Body of pancreas (tissue), 4 donors: ENCODE measurements at regions not wholly inside any gene's neighbourhood (a gene's known extent, or its start where the extent isn't known, plus 50 kb on each side); places are given as distances from the start of the nearest gene placed in this dataset.
"Not testable (repeated sequence)": the region's sequence is repeated elsewhere in the genome, so short reads cannot be mapped to it uniquely, and the experiment has no call there.

Source experiments
- ATAC-seq: fragments of 150-250 bp; one replicate; pipeline ENCODE4 v1.9.1; 2016
- DNase-seq, 4 donors: peaks; one replicate each; pipeline ENCODE4 v3.0.0-alpha.2; 2019
- H3K27ac ChIP-seq, 4 donors: fragments of 200-600 bp; sonication (generic); 1 replicate in 3 of 4; 2 replicates in 1 of 4; pipeline versions ENCODE4 v1.5.1 to v1.6.1; 2016 to 2019; ENCODE audit warnings: mild to moderate bottlenecking in 1 of 4, mixed read lengths in 1 of 4, moderate library complexity in 1 of 4
- H3K27me3 ChIP-seq, 2 donors: fragments of 200-600 bp; sonication (generic); one replicate each; pipeline ENCODE4 v1.6.0; 2016; ENCODE audit warnings: mild to moderate bottlenecking in 1 of 2
- H3K36me3 ChIP-seq, 2 donors: fragments of 200-600 bp; sonication (generic); replicated peaks in 1 of 2; 2 replicates each; pipeline ENCODE4 v1.5.1; 2016; ENCODE audit warnings: low read depth in 2 of 2; ENCODE audit not compliant: insufficient read depth in 1 of 2
- H3K4me1 ChIP-seq: fragments of 200-600 bp; sonication (generic); one replicate; pipeline ENCODE4 v1.6.0; 2016
- H3K4me3 ChIP-seq, 2 donors: fragments of 200-600 bp; sonication (generic); 1 replicate in 1 of 2; 2 replicates in 1 of 2; pipeline ENCODE4 v1.5.1; 2016 to 2019
- H3K9me3 ChIP-seq, 3 donors: fragments of 200-600 bp; sonication (generic); 1 replicate in 2 of 3; 2 replicates in 1 of 3; pipeline ENCODE4 v1.5.1; 2016
- POLR2A ChIP-seq, 3 donors: fragments of 450-650 bp; IDR thresholded peaks; one replicate each; pipeline ENCODE4 v1.6.1; 2016; ENCODE audit warnings: antibody characterized with exemption in 3 of 3, mild to moderate bottlenecking in 2 of 3
- WGBS, 2 donors: methylation state at CpG; one replicate each; pipeline ENCODE4 v1.1.5; 2017; 5-methylcytosine and 5-hydroxymethylcytosine counted together
- intact Hi-C: fragments of 100-400 bp; cut with DNase I; formaldehyde crosslinking; loops from one replicate; pipeline ENCODE4 v1.15.1; 2023
- TF ChIP-seq, protein P1 (sequence below), 7 experiments: fragments of 450-650 bp in 4 of 7; fragments of 200-600 bp in 3 of 7; sonication (generic) in 3 of 7; IDR thresholded peaks; one replicate each; pipeline ENCODE4 v1.5.1; 2016 to 2019; ENCODE audit warnings: antibody characterized with exemption in 7 of 7

DNA sequence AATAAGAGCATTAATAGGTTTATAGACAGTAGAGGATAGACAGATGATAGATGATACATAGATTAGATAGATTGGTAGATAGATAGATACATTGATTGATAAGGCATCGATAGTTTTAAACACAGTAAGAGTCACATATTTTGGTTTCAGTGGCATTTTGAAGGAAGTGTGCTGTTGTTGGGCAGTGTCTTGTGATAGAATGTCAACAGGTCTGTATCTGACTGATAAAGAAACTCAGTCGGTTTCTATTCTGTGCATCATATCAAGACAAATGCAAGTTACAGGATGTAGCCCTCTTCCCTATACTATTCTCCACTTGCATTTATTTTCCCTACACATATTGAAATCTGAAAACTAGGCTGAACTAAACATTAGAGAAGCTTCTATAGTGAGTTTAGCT, 1229.0 kb upstream of the ZEB2 start:
- Histone ChIP-seq H3K4me1 (peaks cover 26% of the 10 kb centered on the region), H3K36me3 (no peaks in the 10 kb centered on the region), H3K4me3 (no peak overlapping the region), H3K27me3 (no peaks in the 10 kb centered on the region), H3K27ac (no peak overlapping the region), H3K9me3 (no peaks in the 10 kb centered on the region)
- no peak for ATAC-seq
- no peak for DNase-seq
- TF ChIP-seq, protein P1, sequence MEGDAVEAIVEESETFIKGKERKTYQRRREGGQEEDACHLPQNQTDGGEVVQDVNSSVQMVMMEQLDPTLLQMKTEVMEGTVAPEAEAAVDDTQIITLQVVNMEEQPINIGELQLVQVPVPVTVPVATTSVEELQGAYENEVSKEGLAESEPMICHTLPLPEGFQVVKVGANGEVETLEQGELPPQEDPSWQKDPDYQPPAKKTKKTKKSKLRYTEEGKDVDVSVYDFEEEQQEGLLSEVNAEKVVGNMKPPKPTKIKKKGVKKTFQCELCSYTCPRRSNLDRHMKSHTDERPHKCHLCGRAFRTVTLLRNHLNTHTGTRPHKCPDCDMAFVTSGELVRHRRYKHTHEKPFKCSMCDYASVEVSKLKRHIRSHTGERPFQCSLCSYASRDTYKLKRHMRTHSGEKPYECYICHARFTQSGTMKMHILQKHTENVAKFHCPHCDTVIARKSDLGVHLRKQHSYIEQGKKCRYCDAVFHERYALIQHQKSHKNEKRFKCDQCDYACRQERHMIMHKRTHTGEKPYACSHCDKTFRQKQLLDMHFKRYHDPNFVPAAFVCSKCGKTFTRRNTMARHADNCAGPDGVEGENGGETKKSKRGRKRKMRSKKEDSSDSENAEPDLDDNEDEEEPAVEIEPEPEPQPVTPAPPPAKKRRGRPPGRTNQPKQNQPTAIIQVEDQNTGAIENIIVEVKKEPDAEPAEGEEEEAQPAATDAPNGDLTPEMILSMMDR (IDR thresholded peaks at IDR 0.05): no peak
- TF ChIP-seq POLR2A (IDR thresholded peaks at IDR 0.05): no peak
- intact Hi-C loops: no loop called here
- 28 to 36% methylated on average over 2 of the region's 2 CpGs for WGBS, 2 donors

DNA sequence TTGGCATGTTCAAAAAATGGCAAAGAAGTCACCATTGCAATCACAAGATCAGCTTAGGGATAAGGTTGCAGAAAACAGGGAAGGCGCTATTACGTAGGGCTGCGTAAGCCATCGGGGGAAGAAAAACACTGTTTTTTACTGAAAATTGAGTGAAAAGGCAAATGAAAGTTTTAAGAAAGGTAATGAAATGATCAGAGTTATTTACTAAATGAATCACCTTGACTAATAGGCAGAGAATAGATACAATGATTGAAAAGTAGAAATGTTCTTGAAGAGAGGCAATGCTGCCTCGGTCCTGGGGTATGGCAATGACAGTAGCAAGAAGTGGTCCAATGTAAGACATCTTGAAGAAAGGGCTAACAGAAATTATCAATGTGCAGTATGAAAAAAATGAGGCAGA, 1227.8 kb upstream of the ZEB2 start:
- ATAC-seq (no peak), DNase-seq (no peak)
- no peak for TF ChIP-seq POLR2A (IDR thresholded peaks at IDR 0.05)
- TF ChIP-seq, protein P1 (IDR thresholded peaks at IDR 0.05): no peak
- H3K27ac ChIP-seq: no peak overlapping the region
- WGBS, 2 donors: 94 to 95% methylated on average over 5 of the region's 5 CpGs
- H3K9me3 ChIP-seq: no peaks in the 10 kb centered on the region
- peaks cover 22% of the 10 kb centered on the region for H3K4me1 ChIP-seq
- intact Hi-C loops: no loop called here
- H3K36me3 ChIP-seq: no peaks in the 10 kb centered on the region
- H3K4me3 ChIP-seq: no peak overlapping the region
- H3K27me3 ChIP-seq: no peaks in the 10 kb centered on the region

DNA sequence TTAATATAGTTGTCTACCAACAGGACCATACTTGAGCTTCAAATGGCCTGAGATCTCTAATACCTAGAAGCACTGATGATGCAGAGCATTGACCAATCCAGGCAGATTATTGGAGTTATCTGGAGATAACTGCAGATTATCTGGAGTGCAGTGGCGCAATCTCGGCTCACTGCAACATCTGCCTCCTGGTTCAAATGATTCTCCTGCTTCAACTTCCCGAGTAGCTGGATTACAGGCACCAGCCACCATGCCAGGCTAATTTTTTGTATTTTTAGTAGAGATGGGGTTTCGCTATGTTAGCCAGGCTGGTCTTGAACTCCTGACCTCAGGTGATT, 1225.4 kb upstream of the ZEB2 start:
- H3K27ac ChIP-seq, H3K9me3 ChIP-seq, H3K4me1 ChIP-seq, H3K27me3 ChIP-seq, DNase-seq, H3K36me3 ChIP-seq, ATAC-seq, intact Hi-C loops, H3K4me3 ChIP-seq: not testable (repeated sequence)
- WGBS, 2 donors: 83 to 85% methylated on average over 4 of the region's 4 CpGs

DNA sequence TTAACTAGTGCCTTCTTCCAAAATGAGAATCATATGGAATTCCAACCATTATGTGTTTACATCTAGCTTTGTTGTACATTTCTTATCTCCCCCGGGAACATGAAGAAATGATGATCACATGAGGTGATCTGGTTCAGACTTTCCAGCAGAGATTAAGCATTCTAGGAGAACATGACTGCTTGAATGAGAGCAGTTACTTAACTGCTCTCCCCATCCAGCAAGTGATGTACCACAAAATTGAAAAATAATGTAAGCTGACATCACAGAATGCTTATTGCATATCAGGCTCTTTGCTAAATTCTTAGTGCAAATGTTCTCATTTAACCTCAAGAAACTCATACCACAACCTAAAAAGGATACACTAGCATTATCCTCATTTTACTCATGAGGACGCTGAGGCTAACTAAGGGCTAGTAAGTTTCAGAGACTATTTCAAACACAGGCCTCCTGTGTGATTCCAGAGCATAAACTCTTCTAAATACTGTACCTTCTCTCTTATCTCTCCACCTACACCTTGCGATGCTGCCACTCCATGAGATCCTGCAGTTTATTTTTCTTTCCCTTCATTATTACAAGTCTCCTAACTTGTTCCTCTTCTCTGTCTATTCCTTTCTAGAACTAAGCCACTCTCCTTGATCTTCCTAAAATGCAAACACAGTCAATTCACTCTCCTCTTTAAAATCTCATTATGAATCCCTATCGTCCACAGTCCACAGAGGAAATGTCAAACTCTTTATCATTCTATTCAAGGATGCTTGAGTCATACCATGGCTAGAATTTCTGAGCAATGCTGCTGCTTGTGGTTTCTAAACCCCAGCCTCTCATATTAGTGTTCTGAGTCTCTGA, 1224.8 kb upstream of the ZEB2 start:
- Histone ChIP-seq H3K4me3 (no peak overlapping the region), H3K27me3 (no peaks in the 10 kb centered on the region), H3K27ac (no peak overlapping the region), H3K36me3 (no peaks in the 10 kb centered on the region), H3K9me3 (no peaks in the 10 kb centered on the region), H3K4me1 (peaks cover 4% of the 10 kb centered on the region)
- DNase-seq (no peak), ATAC-seq (no peak)
- WGBS, 2 donors: 65 to 66% methylated on average over 4 of the region's 4 CpGs
- TF ChIP-seq, protein P1 (IDR thresholded peaks at IDR 0.05): no peak
- TF ChIP-seq POLR2A (IDR thresholded peaks at IDR 0.05): no peak
- intact Hi-C loops: no loop called here

DNA sequence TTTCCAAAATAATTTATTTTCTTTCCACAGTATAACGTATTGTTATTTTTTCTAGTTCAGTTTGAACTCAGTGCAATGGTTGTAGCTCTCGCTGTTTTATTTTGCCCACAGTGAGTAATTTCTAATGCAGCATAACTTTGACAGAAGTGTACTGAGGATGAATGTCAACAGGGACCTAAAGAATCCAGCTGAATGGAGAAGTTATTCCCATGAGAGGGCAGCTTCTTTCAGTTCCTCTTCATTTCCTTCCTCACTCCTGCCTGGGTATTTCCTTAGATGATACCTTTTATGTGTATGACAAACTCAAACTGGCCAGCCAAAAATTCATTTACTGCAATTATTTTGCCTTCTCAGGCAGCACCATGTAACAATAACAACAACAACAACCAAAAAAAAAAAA, 1223.1 kb upstream of the ZEB2 start:
- ATAC-seq: no peak
- intact Hi-C loops: no loop called here
- Histone ChIP-seq H3K27me3 (no peaks in the 10 kb centered on the region), H3K27ac (no peak overlapping the region), H3K4me3 (no peak overlapping the region), H3K36me3 (no peaks in the 10 kb centered on the region), H3K9me3 (no peaks in the 10 kb centered on the region), H3K4me1 (no peaks in the 10 kb centered on the region)
- DNase-seq: no peak
- WGBS, 2 donors: 80 to 86% methylated on average over 2 of the region's 2 CpGs
- TF ChIP-seq POLR2A (IDR thresholded peaks at IDR 0.05): no peak
- TF ChIP-seq, protein P1 (IDR thresholded peaks at IDR 0.05): no peak
